ENCODE measurements at regions not wholly inside any gene's neighbourhood (a gene's known extent, or its start where the extent isn't known, plus 50 kb on each side); places are given as distances from the start of the nearest gene placed in this dataset.
"Not testable (repeated sequence)": the region's sequence is repeated elsewhere in the genome, so short reads cannot be mapped to it uniquely, and the experiment has no call there.

DNA sequence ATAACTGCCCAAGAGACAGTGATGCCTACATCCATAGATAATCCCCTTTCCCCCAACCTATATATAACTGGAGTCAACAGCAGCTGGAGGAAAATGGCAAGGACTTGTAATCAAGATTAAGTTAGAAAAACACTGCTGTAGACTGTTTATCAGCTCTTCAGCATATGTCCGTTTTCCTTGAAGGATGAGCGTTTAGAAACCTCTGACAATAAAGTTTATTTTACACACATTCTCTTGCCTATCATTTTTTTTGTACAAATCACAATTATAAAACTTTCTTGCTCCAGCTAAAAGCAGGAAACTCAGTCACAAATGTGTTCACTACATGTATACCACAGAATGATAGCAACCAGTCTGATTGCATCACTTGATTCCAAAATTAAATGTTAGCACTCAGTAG lies 50.8 kb downstream of the PPIAL4G start:
- DNase-seq = not testable (repeated sequence)

DNA sequence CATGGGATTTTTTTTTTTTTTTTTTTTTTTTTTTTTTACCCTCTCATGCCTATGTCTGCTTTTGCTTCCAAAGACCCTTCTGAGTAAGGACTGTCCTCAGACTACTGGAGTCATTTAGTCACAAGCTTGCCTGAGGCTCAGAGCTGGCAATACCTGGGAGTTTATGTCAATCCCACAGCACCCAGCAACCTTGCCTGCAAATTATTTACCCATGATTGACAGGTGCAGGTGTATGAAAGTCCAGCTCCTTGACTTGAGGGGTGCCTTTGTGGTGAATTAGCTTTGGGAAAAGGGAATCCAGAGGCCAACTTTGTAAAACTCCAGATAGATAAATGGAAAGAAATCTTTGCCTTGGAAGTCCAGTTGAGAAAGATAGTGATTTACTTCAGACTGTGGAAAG lies 53.2 kb downstream of the PPIAL4G start:
- not testable (repeated sequence) for DNase-seq

DNA sequence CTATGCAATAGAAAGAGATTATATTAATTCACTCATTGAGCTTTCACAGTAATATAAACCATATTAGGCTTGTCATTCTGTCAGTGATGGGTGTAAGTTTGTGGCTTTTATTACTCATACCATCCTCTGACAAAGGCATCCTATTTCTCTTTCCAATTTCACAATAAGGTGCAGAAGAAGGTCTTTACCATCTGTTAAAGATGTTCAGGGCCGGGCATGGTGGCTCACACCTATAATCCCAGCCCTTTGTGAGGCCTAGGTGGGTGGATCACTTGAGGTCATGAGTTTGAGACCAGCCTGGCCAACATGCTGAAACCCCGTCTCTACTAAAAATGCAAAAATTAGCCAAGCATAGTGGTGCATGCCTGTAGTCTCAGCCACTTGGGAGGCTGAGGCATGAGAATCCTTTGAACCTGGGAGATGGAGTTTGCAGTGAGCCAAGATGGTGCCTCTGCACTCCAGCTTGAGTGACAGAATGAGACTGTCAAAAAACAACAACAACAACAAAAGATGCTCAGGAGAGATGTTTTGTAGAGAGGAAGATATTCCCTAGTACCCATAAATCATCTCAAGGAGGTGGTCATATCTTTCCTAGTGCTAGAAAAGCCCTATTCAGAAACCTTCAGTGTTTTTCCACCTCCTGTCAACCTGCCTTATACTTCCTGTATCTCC lies 56.0 kb downstream of the PPIAL4G start:
- not testable (repeated sequence) for DNase-seq

DNA sequence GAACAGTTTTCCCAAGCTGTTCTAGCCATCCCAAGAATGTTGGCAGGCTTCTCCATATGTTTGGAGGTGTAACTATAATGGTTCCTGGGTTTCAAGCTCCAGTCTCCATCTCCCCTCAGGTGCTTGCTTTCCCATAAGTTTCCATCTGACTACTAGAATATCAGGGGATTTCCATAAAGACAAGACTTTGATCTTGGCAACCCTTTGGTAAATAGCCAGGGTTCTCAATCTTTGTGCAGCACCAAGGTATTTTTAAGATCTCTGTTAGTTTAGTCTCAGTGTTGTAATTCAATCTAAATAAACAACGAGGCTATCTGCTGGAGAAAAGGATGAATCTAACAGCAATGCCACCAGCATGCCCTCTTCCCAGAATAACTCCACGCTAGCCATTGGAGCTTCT lies 56.7 kb downstream of the PPIAL4G start:
- not testable (repeated sequence) for DNase-seq

DNA sequence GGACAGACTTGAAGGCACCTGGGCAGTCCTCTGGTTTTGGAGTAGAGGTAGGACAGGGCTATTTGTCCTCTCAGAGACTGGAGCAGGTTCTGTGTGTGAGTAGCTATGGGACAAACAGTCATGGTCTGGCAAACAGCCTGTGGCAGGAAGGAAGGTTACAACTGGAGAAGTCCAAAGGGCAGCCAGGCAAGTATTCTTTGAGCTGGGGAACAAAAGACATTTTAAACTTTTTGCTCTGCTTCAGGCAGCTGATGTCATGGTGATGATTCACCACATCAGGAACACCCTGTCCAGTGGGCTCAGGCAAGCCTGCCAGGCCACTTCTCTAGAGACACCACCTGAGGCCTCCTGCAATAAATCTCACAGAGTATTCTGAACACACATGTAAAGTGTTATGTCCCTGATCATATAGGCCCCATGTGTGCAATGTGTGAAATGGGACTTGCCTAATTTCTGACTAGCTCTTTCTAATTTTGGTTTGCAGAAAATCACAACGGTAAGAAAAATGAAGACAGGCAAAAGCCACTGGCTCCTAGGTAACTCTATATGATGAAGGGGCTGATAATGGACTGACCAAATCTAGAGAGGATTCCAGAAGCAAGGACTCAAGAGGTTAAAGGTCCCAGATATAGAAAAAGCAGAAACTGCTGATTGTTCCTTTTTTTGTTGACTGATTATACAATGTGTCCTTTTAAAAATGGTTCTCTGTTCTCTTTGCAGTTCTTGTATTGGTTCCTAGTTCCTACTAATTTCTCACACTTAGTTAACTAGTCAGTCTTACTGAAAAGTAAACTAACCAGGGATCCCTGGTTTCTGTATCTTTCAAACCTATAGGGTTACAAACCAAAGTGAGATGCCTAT lies 58.7 kb downstream of the PPIAL4G start:
- peak in 1 of 2 donors; percentile 9 for DNase-seq

DNA sequence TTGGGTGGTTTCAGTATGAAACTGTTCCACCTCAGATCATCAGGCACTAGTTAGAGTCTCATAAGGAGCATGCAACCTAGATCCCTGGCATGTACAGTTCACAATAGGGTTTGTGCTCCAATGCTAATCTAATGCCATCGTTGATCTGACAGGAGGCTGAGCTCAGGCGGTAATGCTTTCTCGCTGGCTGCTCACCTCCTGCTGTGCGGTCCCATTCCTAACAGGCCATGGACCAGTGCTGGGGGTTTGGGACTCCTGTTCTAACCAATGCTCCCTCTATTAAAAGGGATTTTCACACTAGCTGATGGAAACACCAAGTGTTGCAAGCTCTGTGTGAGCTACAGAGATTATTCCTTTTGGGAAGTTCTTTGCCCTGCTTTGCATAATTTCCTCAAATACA lies 60.2 kb downstream of the PPIAL4G start:
- DNase-seq = not testable (repeated sequence)

DNA sequence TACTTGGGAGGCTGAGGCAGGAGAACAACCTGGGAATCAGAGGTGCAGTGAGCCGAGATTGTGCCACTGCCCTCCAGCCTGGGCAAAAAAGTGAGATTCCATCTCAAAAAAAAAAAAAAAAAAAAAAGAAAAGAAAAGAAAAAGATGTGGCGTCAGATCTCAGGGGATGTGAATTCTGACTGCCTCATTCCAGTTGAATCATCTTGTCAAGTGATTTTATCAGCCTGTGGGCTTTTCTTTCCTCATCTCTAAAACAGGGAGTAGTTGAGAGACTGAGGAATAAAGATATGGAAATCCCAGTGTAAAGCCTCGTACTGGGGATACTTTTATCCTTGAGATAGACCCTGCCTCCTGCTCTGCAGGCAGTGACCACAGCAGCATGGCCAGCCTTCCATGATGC lies 65.9 kb downstream of the PPIAL4G start:
- DNase-seq = not testable (repeated sequence)

DNA sequence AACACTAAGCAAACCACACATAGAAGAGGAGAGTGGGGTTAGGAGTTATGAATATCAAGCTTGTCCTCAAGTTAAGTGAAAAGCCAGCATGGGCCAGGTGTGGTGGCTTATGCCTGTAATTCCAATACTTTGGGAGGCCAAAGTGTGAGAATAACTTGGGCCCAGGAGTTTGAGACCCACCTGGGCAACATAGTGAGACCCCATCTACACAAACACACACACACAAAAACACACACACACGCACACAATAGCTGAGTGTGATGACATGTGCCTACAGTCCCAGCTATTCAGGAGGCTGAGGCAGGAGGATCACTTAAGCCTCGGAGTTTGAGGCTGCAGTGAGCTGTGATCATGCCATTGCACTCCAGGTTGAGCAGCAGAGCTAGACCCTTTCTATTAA lies 69.7 kb downstream of the PPIAL4G start:
- DNase-seq = not testable (repeated sequence)

DNA sequence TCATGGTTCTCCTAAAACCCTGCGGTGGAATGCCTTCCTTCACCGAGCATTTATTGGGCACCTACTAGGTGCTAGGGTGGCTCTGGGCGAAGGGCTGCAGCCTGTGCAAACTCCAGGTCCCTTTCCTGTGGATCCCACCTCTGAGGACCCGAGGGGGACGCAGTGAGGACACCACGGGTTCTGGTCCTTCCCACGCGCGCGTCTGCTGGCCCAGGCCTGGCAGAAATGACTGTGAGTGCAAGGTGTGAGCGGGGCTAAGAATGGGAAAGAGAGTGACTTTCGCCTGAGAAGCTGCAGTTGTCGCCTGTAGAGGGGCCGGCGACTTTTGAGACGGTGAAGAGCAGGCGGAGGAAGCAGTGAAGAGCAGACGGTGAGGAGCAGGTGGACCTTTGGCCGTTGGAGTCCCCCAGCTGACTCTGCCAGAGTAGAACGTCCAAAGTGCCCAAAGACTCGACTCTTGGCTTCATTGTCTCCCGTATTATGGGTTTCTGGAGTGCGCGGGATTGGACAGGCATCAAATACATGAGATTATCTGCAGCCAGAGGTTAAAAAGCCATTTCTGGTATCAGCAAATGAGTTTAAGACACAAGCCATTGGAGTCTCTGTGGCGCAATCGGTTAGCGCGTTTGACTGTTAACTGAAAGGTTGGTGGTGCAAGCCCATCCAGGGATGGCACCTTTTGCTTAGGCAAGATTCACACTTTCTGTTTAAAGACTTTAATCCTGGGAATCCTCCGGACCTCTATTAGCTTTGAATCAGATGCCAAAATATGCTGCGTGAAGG lies 78.1 kb downstream of the PPIAL4G start:
- DNase-seq = not testable (repeated sequence)

DNA sequence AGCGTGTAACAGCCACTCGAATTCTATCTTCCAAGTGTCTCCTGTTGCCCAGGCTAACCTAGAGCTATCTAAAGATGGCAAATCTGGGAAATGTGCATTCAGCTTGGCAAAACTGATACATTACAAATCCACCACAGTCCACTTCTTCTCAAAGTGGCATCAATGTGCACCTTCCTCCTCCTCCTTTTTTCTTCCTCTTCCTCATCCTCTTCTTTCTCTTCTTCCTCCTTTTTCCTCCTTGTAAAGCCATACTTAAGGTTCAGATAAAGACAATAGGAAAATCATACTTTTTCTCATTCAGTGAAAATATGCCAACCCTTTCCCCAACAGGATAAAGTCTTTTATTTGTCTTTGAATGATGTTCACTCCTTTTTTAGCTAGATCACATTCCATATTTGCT lies 79.2 kb downstream of the PPIAL4G start:
- DNase-seq = not testable (repeated sequence)

DNA sequence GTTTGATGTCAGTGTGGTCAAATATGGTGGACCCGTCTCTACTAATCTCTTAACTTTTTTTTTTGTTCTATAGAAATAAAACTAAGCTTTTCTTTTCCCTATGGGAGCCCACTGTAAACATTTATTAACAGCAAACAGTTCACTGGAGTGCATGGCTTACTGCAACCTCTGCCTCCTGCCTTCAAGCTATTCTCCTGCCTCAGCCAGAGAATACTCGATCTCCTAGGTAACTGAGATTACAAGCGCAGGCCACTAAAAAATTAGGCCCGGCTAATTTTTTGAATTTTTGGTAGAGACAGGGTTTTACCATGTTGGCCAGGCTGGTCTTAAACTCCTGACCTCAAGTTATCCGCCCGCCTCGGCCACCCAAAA lies 80.0 kb downstream of the PPIAL4G start:
- not testable (repeated sequence) for DNase-seq

DNA sequence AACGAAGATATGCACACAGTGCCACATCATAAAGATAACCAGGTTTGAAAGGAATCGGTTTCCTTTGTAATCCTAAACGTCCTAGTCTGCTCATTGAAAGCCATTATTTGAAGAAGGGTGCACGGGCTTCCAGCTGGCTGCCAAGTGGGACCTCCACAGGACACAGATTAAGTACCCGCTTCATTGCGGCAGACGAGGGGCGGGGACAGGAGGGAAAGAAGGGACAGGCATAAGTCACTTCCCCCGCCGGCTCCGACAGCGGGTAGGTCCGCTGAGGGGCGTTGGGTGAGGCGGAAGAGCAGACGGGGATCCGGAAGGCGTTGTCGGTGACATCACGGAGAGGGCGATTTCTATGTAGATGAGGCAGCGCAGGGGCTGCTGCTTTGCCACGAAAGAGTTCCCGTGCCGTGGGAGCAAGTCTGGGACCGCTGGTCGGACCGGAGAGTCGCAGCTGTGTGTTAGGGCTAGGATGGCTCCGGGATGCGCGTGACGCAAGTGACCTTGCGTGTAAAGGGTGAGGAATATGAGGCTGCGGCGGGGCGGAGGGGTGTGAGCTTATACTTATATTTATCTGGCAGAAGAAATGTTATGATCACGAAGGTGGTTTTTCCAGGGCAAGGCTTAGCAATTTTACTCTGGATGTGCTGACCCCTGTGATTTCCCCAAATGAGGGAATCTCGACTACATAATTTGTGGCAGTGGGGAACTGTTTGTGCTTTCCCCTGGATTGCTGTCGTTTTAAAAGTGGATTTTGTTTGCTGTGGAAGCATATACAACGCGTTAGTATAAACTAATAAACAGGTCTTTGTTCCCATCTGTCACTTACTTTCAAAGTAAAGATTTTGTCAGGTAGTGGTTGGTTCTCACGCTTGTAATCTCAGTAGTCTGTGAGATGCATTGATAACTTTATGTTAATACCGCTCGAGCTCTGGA lies 80.7 kb downstream of the PPIAL4G start:
- peak; percentile 89 to 91 for DNase-seq

DNA sequence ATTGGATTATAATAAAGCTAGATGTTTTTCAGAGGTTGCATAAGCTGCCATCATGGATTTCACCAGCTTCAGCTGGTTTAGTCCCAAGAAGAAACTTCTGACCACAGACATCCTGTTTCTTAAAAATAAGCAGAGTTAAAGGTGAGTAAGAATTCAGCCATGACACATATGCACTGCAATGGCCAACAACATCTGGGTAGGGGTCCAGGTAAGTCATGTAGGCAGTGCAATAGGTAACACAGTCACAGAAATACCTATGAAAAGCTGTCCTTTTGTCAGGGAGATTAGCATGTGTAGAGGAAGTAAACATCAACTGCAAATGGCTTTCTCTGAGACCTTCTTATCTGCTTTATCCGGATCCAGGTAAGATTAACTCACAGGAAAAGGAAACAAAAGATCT lies 85.6 kb downstream of the PPIAL4G start:
- peak in 1 of 2 donors; percentile 25 for DNase-seq

DNA sequence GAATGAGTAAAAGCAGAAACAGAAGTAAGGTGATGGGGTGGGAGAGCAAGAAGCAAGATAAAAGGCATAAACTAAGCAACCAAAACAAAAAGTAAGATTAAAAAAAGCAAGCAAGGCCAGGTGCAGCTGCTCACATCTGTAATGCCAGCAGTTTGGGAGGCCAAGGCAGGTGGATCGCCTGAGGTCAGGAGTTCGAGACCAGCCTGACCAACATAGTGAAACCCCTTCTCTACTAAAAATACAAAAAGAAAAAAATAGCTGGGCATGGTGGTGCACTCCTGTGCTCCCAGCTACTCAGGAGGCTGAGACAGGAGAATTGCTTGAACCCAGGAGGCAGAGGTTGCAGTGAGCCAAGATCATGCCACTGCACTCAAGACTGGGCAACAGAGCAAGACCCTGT lies 90.6 kb downstream of the PPIAL4G start:
- DNase-seq = not testable (repeated sequence)

DNA sequence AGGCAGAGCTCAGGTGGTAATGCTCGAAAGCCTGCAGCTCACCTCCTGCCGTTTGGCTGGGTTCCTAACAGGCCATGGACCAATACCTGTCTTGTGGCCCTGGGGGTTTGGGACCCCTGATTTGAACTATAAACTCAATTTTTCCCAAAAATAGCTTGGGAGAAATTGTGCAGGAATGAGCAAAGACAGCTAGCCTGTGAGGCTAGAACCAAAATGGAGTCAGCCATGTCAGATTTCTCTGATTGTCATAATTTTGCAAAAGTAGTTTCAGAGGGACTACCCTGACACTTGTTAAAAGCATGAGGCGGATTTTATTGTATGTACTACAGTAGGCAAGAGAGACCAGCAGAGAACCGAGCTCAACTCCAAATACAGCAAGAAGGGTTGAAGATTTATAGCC lies 91.8 kb downstream of the PPIAL4G start:
- not testable (repeated sequence) for DNase-seq

DNA sequence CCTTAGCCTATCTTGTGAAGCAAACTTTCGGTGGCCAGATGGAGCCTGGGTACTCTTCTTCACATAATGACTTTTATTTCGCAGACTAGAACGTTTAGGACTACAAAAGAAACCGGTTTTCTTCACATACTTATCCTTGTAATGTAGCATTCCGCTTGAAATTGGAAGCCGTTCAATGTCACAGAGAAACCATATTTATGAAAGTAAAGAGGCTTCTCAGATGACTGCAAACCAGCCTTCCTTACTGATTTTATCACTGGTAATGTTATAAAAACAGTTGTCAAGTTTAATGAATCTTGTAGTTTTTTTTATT lies 94.1 kb downstream of the PPIAL4G start:
- DNase-seq = no peak

DNA sequence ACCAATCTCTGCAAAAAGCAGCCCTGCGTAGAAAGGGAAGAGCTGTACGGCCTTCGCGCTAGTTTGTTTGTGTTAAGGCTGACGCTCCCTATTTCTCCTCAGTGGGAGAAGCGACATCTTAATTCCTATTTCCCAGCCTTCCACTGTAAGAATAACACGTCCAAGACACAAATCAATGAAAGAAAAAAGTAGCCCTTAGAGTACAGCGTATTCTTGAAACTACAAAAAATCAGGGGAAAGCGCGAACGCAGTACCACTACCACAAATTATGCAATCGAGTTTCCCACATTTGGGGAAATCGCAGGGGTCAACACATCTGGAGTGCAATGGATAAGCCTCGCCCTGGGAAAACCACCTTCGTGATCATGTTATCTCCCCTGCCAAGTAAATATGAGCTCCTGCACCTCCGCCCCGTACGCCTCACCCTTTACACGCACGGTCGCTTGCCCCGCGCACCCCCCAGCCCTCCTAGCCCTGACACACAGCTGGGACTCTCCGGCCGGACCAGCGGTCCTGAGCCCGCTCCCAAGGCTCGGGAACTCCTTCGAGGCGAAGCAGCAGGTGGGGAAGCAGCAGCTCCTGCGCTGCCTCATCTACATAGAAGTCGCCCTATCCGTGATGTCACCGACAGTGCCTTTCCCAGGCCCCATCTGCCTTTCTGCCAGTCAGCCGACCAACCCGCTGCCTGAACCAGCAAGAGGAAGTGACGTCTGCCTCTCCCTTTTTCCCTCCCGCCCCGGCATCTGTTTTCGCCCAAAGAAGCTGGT lies 94.7 kb downstream of the PPIAL4G start:
- peak; percentile 91 to 93 for DNase-seq

DNA sequence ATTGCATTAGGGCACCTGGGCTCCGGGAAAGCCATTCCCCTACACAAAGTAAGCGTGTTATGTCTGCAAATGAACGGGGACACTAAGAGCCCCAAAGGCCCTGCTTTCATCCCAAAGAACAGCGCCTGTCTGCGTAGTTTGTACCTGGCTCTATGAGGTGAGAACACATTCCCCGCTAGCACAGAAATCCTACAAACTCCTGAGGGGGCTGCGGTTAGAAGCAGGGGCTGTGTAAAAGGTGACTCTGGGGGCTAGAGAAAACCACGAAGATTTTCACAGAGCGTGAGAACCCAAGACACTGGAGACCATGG lies 95.2 kb downstream of the PPIAL4G start:
- not testable (repeated sequence) for DNase-seq

DNA sequence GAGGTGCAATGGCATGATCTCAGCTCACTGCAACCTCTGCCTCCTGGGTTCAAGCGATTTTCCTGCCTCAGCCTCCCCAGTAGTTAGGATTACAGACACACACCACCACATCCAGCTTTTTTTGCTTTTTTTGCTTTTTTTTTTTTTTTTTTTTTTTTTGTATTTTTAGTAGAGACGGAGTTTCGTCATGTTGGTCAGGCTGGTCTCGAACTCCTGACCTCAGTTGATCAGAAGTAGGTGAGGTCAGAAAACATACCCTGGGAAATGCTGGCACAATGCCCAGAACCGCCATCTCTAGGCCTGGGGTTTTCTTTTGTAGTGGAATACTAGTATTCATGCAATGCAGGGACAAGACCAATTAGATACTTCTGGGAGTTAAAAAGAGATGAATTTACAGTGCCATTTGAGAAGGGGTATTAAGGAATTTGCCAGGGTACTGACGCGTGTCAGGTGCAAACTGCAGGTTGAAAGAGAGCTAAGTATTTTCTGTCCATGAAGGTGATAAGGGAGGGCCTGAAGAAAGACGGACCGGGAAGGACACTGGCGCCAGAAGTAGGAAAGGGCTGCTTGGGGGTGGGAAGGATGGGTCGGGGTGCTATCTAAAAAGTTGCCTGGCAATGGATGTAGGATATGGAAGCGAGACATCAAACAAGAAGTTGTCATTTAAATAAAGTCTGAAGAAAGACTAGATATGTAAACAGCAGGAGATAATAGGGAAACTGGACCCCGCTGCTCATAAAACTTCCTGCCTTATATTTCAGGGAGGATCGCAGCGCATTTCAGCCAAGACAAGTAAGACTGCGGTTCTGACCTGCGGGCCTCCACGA lies 95.8 kb downstream of the PPIAL4G start:
- not testable (repeated sequence) for DNase-seq

DNA sequence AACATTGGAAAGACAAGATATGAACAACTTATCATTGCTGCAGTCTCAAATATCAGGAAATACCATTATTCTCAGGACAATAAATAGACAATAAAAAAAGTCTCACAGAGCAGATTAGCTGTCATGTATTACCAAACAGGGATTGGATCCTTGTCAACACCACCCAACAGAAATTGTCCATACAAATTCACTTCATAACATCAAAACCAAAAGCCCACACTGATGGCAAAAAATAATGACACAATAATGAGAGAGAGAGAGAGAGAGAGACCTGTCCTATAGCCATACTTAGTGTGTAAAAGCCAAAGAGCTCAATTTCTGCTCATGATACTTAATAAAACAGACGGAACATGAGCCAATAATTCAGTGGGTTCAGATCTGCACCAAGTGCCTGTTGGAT lies 96.5 kb downstream of the PPIAL4G start:
- no peak for DNase-seq

DNA sequence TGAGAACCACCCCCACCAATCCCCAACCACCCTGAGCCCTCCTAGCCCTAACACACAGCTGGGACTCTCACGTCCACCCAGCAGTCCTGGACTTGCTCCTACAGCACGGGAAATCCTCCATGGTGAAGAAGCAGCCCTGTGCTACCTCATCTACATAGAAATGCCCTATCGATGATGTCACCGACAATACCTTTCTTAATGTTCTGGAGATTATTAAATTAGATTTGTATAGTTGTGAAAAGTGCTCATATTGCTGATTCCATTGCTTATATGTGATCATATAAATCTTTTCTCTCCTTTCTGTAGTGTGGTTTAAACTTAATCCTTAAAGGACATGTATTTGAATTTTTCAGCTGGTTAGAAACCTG lies 97.1 kb downstream of the PPIAL4G start:
- DNase-seq = not testable (repeated sequence)
